ENCODE measurements at regions not wholly inside any gene's neighbourhood (a gene's known extent, or its start where the extent isn't known, plus 50 kb on each side); places are given as distances from the start of the nearest gene placed in this dataset.

DNA sequence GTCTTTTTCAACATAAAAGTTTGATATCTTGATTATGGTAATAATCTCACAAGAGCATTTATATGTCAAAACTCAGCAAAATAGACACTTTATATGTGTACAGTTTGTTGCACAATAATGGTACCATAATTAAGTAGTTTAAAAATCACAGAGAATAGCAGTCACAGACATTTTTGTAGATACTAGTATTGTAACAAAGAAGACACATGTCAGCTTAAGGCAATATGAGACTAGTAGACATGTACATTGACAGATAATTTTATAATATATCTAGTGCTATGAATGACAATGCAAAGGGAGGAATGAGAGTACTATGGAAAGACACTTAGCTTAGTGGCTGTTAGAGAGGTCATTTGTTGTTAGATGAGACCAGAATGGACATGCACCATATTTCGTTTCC lies 1490.6 kb upstream of the CDH6 start:
- TF ChIP-seq, protein P1, sequence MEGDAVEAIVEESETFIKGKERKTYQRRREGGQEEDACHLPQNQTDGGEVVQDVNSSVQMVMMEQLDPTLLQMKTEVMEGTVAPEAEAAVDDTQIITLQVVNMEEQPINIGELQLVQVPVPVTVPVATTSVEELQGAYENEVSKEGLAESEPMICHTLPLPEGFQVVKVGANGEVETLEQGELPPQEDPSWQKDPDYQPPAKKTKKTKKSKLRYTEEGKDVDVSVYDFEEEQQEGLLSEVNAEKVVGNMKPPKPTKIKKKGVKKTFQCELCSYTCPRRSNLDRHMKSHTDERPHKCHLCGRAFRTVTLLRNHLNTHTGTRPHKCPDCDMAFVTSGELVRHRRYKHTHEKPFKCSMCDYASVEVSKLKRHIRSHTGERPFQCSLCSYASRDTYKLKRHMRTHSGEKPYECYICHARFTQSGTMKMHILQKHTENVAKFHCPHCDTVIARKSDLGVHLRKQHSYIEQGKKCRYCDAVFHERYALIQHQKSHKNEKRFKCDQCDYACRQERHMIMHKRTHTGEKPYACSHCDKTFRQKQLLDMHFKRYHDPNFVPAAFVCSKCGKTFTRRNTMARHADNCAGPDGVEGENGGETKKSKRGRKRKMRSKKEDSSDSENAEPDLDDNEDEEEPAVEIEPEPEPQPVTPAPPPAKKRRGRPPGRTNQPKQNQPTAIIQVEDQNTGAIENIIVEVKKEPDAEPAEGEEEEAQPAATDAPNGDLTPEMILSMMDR (IDR thresholded peaks at IDR 0.05; ENCODE audit: low read depth, low read length), result no peak
- no peaks in the 10 kb centered on the region for H3K27me3 ChIP-seq

GRCh38 chr5:29701600-29701999 lies 1491.9 kb upstream of the CDH6 start:
- H3K9me3 ChIP-seq (ENCODE audit: low read depth), result no peaks in the 10 kb centered on the region
- H3K4me1 ChIP-seq (ENCODE audit: low read depth), result no peaks in the 10 kb centered on the region
- no peak overlapping the region for H3K4me3 ChIP-seq
- DNase-seq (ENCODE audit: low read depth in 1 of 2, low spot score in 1 of 2), result no peak
- no peaks in the 10 kb centered on the region for H3K36me3 ChIP-seq
- no peaks in the 10 kb centered on the region for H3K27me3 ChIP-seq
- no peak overlapping the region for H3K27ac ChIP-seq
- TF ChIP-seq, protein P1 (IDR thresholded peaks at IDR 0.05; ENCODE audit: low read depth, low read length), result no peak

More for the DNA sequence above, 1490.6 kb upstream of the CDH6 start:
- Histone ChIP-seq H3K4me1 (ENCODE audit: low read depth) (no peaks in the 10 kb centered on the region), H3K9me3 (ENCODE audit: low read depth) (no peaks in the 10 kb centered on the region), H3K4me3 (no peak overlapping the region), H3K27ac (no peak overlapping the region), H3K36me3 (no peaks in the 10 kb centered on the region)
- DNase-seq (ENCODE audit: low read depth in 1 of 2, low spot score in 1 of 2), result no peak

DNA sequence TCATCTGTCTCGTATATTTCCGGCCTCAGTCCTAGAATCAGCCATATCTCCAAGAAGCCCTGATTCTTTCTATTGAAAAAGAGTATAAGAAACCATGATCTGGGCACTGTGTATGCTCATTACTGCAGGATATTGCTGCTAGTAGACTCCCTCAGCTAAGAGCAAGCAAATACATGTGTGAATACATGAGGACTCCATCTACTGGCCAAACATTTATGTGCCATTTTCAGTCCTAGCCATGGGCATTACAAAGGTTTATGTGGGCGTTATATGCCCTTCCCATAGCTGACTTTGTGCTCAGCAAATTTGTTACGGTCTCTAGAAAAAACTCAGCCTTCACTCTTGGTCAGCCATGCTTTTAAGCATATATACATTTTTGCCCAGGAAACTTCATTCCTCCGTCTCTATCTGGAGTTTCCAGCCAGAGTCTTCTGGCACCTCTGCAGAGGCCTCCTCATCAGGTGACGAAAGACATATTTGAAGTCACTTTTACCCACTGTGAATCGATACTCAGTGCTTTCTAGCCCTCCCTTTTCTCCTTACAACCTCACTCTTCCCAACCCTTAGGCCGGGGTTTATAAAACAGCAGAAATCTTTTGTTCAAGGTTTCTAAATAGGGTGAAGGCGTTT lies 1495.6 kb upstream of the CDH6 start:
- Histone ChIP-seq H3K36me3 (no peaks in the 10 kb centered on the region), H3K4me1 (ENCODE audit: low read depth) (no peaks in the 10 kb centered on the region), H3K4me3 (no peak overlapping the region), H3K27me3 (no peaks in the 10 kb centered on the region), H3K9me3 (ENCODE audit: low read depth) (no peaks in the 10 kb centered on the region), H3K27ac (peak overlapping the region; percentile 34)
- peak in 1 of 2 donors; percentile 64 for DNase-seq (ENCODE audit: low read depth in 1 of 2, low spot score in 1 of 2)
- TF ChIP-seq, protein P1 (IDR thresholded peaks at IDR 0.05; ENCODE audit: low read depth, low read length), result no peak

DNA sequence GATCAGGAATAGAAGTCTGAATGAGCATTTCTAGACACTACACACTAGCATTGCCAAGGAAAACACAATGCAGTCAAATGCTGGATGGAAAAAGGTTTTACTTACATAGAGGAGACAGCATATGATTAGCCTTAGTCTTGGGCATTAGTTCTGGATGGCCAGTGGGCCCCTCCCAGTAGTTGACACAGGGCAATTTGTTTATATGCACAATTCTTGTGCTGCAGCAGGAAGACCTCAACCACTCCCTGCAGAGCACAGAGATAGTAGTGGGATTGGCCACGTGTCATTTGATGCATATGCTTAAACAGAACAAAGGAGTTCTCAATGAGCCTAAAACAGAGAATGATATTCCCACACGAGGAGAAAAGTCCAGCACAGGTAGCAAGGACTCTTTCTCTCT lies 1496.2 kb upstream of the CDH6 start:
- no peaks in the 10 kb centered on the region for H3K36me3 ChIP-seq
- no peaks in the 10 kb centered on the region for H3K27me3 ChIP-seq
- no peak overlapping the region for H3K4me3 ChIP-seq
- DNase-seq (ENCODE audit: low read depth in 1 of 2, low spot score in 1 of 2), result no peak
- TF ChIP-seq, protein P1 (IDR thresholded peaks at IDR 0.05; ENCODE audit: low read depth, low read length), result no peak
- no peaks in the 10 kb centered on the region for H3K4me1 ChIP-seq (ENCODE audit: low read depth)
- H3K9me3 ChIP-seq (ENCODE audit: low read depth), result no peaks in the 10 kb centered on the region
- no peak overlapping the region for H3K27ac ChIP-seq

DNA sequence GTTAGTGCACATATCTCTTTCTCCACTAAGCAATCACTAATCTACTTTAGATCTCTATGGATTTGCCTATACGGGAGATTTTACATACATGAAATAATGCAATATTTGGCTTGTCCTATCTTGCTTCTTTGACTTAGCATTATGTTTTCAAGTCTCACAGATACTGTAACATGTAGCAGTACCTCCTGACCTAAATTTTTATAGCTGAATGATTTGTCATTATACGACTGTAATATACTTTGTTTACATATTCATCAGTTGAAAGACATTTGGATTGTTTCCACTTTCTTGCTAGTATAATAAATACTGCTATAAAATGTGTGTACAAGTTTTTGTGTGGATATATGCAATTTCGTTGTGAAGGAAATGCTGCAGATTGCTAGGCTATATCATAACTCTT lies 1520.8 kb upstream of the CDH6 start:
- no peak overlapping the region for H3K4me3 ChIP-seq
- no peaks in the 10 kb centered on the region for H3K36me3 ChIP-seq
- no peaks in the 10 kb centered on the region for H3K27me3 ChIP-seq
- H3K9me3 ChIP-seq (ENCODE audit: low read depth), result no peaks in the 10 kb centered on the region
- no peak for DNase-seq (ENCODE audit: low read depth in 1 of 2, low spot score in 1 of 2)
- TF ChIP-seq, protein P1 (IDR thresholded peaks at IDR 0.05; ENCODE audit: low read depth, low read length), result no peak
- H3K27ac ChIP-seq, result no peak overlapping the region
- H3K4me1 ChIP-seq (ENCODE audit: low read depth), result no peaks in the 10 kb centered on the region

All from cardiac muscle cell (in vitro differentiated cells and primary cell).